ENCODE measurements at regions not wholly inside any gene's neighbourhood (a gene's known extent, or its start where the extent isn't known, plus 50 kb on each side); places are given as distances from the start of the nearest gene placed in this dataset.

GRCh38 chr20:57053793-57054552 lies 212.5 kb downstream of the BMP7 start:
- TF ChIP-seq RAD21 (IDR thresholded peaks at IDR 0.05; ENCODE audit: low read depth) (no peak), EGR1 (IDR thresholded peaks at IDR 0.05) (no peak), TEAD4 (IDR thresholded peaks at IDR 0.05) (no peak), REST (IDR thresholded peaks at IDR 0.05; ENCODE audit: low read depth) (no peak), CREB1 (IDR thresholded peaks at IDR 0.05; ENCODE audit: low read depth) (no peak), CEBPB (IDR thresholded peaks at IDR 0.05) (no peak), TAF1 (IDR thresholded peaks at IDR 0.05; ENCODE audit: low read depth) (no peak), TCF12 (IDR thresholded peaks at IDR 0.05; ENCODE audit: low read depth) (no peak), MAX (IDR thresholded peaks at IDR 0.05) (no peak), YY1 (IDR thresholded peaks at IDR 0.05; ENCODE audit: low read depth) (no peak), FOXM1 (IDR thresholded peaks at IDR 0.05; ENCODE audit: borderline replicate concordance, low read depth) (no peak), USF1 (IDR thresholded peaks at IDR 0.05) (no peak), EP300 (IDR thresholded peaks at IDR 0.05; ENCODE audit: borderline replicate concordance) (no peak), ZBTB7A (IDR thresholded peaks at IDR 0.05; ENCODE audit: low read depth) (no peak), NFIC (IDR thresholded peaks at IDR 0.05) (no peak)

- TF ChIP-seq MAX (IDR thresholded peaks at IDR 0.05) = no peak
- no peak for TF ChIP-seq TEAD4 (IDR thresholded peaks at IDR 0.05)
- no peak for TF ChIP-seq EGR1 (IDR thresholded peaks at IDR 0.05)
- no peak for TF ChIP-seq TCF12 (IDR thresholded peaks at IDR 0.05; ENCODE audit: low read depth)
- TF ChIP-seq CEBPB (IDR thresholded peaks at IDR 0.05) = no peak
- no peak for TF ChIP-seq TAF1 (IDR thresholded peaks at IDR 0.05; ENCODE audit: low read depth)
- TF ChIP-seq ZBTB7A (IDR thresholded peaks at IDR 0.05; ENCODE audit: low read depth) = no peak
- no peak for TF ChIP-seq YY1 (IDR thresholded peaks at IDR 0.05; ENCODE audit: low read depth)
- TF ChIP-seq RAD21 (IDR thresholded peaks at IDR 0.05; ENCODE audit: low read depth) = no peak
- TF ChIP-seq USF1 (IDR thresholded peaks at IDR 0.05) = no peak
- no peak for TF ChIP-seq EP300 (IDR thresholded peaks at IDR 0.05; ENCODE audit: borderline replicate concordance)
- no peak for TF ChIP-seq FOXM1 (IDR thresholded peaks at IDR 0.05; ENCODE audit: borderline replicate concordance, low read depth)
- TF ChIP-seq REST (IDR thresholded peaks at IDR 0.05; ENCODE audit: low read depth) = no peak
These were observed 211.1 kb downstream of the BMP7 start for GRCh38 chr20:57055345-57055744.

- TF ChIP-seq TAF1 (IDR thresholded peaks at IDR 0.05; ENCODE audit: low read depth) (no peak), RAD21 (IDR thresholded peaks at IDR 0.05; ENCODE audit: low read depth) (no peak), USF1 (IDR thresholded peaks at IDR 0.05) (no peak), EGR1 (IDR thresholded peaks at IDR 0.05) (no peak), MAX (IDR thresholded peaks at IDR 0.05) (no peak), TEAD4 (IDR thresholded peaks at IDR 0.05) (no peak), CEBPB (IDR thresholded peaks at IDR 0.05) (no peak), TCF12 (IDR thresholded peaks at IDR 0.05; ENCODE audit: low read depth) (no peak), CREB1 (IDR thresholded peaks at IDR 0.05; ENCODE audit: low read depth) (no peak), EP300 (IDR thresholded peaks at IDR 0.05; ENCODE audit: borderline replicate concordance) (no peak), YY1 (IDR thresholded peaks at IDR 0.05; ENCODE audit: low read depth) (no peak)
These were observed 209.8 kb downstream of the BMP7 start for GRCh38 chr20:57056651-57057050.

- TF ChIP-seq NFIC (IDR thresholded peaks at IDR 0.05) = no peak
- no peak for TF ChIP-seq TCF12 (IDR thresholded peaks at IDR 0.05; ENCODE audit: low read depth)
- TF ChIP-seq FOXM1 (IDR thresholded peaks at IDR 0.05; ENCODE audit: borderline replicate concordance, low read depth) = no peak
- no peak for TF ChIP-seq CEBPB (IDR thresholded peaks at IDR 0.05)
- TF ChIP-seq RAD21 (IDR thresholded peaks at IDR 0.05; ENCODE audit: low read depth) = no peak
- no peak for TF ChIP-seq MAX (IDR thresholded peaks at IDR 0.05)
- TF ChIP-seq ZBTB7A (IDR thresholded peaks at IDR 0.05; ENCODE audit: low read depth) = no peak
- TF ChIP-seq EP300 (IDR thresholded peaks at IDR 0.05; ENCODE audit: borderline replicate concordance) = no peak
- TF ChIP-seq EGR1 (IDR thresholded peaks at IDR 0.05) = no peak
- TF ChIP-seq YY1 (IDR thresholded peaks at IDR 0.05; ENCODE audit: low read depth) = no peak
- no peak for TF ChIP-seq TAF1 (IDR thresholded peaks at IDR 0.05; ENCODE audit: low read depth)
- TF ChIP-seq CREB1 (IDR thresholded peaks at IDR 0.05; ENCODE audit: low read depth) = no peak
These were observed 207.3 kb downstream of the BMP7 start for GRCh38 chr20:57059055-57059596.

Measured in Ishikawa (cell line).